ENCODE measurements at regions not wholly inside any gene's neighbourhood (a gene's known extent, or its start where the extent isn't known, plus 50 kb on each side); places are given as distances from the start of the nearest gene placed in this dataset.

GRCh38 chr6:113221850-113222249, 635.3 kb upstream of the MARCKS start:
- TF ChIP-seq CHD2 (IDR thresholded peaks at IDR 0.05; ENCODE audit: low read length, partially characterized antibody): no peak
- no peak for TF ChIP-seq JUND (IDR thresholded peaks at IDR 0.05)
- TF ChIP-seq TEAD4 (IDR thresholded peaks at IDR 0.05; ENCODE audit: borderline replicate concordance, insufficient read depth): no peak
- no peak for TF ChIP-seq USF2 (IDR thresholded peaks at IDR 0.05; ENCODE audit: borderline replicate concordance, low read depth, low read length)
- no peak for TF ChIP-seq CTCF (IDR thresholded peaks at IDR 0.05)
- no peak for TF ChIP-seq EP300 (IDR thresholded peaks at IDR 0.05; ENCODE audit: borderline replicate concordance in 1 of 2, low read depth in 1 of 2, low read length in 1 of 2)
- TF ChIP-seq RCOR1 (IDR thresholded peaks at IDR 0.05; ENCODE audit: low read length): no peak
- TF ChIP-seq POLR2AphosphoS5 (IDR thresholded peaks at IDR 0.05; ENCODE audit: low read depth, low read length): no peak
- no peak for TF ChIP-seq RXRA (IDR thresholded peaks at IDR 0.05; ENCODE audit: borderline replicate concordance, low read depth)
- TF ChIP-seq FOXM1 (IDR thresholded peaks at IDR 0.05; ENCODE audit: low read depth): no peak
- TF ChIP-seq MAX (IDR thresholded peaks at IDR 0.05; ENCODE audit: low read depth): no peak
- no peak for TF ChIP-seq IRF3 (IDR thresholded peaks at IDR 0.05; ENCODE audit: low read depth, low read length)

All from SK-N-SH (cell line).